ENCODE measurements at regions not wholly inside any gene's neighbourhood (a gene's known extent, or its start where the extent isn't known, plus 50 kb on each side); places are given as distances from the start of the nearest gene placed in this dataset.

- TF ChIP-seq CTCF (conservative IDR thresholded peaks at IDR 0.05) (no peak), ZFX (IDR thresholded peaks at IDR 0.05) (no peak)
Observed at GRCh38 chr15:62726461-62726860, 316.1 kb upstream of the TPM1 start.
